ENCODE measurements at regions not wholly inside any gene's neighbourhood (a gene's known extent, or its start where the extent isn't known, plus 50 kb on each side); places are given as distances from the start of the nearest gene placed in this dataset.

DNA sequence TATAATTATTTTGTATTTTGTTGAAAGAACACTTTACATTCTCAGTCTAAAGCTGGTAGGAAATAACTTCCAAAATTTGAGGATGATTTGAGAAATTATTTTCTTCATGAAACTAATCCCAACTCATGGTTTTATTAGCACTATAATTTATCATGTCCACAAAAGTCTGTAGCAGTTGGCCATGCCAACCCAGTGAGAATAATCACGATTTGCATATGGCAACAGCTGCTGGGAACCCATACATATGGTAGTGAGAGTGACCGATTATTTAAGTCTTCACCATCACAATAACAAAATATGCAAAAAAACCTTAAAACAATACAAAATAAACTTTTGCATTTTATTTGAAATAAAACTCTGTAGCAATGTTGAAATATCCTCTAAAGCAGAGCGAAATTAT is 445.9 kb upstream of the ANO3 start:
- DNase-seq (ENCODE audit: low read depth, low spot score) (no peak), FAIRE-seq (no peak)
- Histone ChIP-seq H3K9ac (ENCODE audit: control insufficient read depth, extremely low read depth, insufficient read depth, low read length) (no peak overlapping the region), H3K4me3 (ENCODE audit: control insufficient read depth in 2 of 3, extremely low read depth in 1 of 3, insufficient read depth in 2 of 3, low read depth in 1 of 3, low read length in 3 of 3) (no peak overlapping the region), H3K9me1 (ENCODE audit: control insufficient read depth, extremely low read depth, insufficient read depth, low read length) (no peaks in the 10 kb centered on the region), H3K27ac (ENCODE audit: control insufficient read depth, insufficient read depth, low read length) (no peak overlapping the region), H3K4me2 (ENCODE audit: control insufficient read depth, extremely low read depth, insufficient read depth, low read depth, low read length) (no peak overlapping the region), H3K9me3 (ENCODE audit: control insufficient read depth, low read depth, low read length) (no peaks in the 10 kb centered on the region), H4K20me1 (ENCODE audit: control insufficient read depth, extremely low read depth, insufficient read depth, low read length) (no peaks in the 10 kb centered on the region), H3K4me1 (ENCODE audit: control insufficient read depth, extremely low read depth, insufficient read depth, low read length) (no peaks in the 10 kb centered on the region), H3K36me3 (ENCODE audit: control insufficient read depth in 2 of 2, extremely low read depth in 1 of 2, insufficient read depth in 2 of 2, low read length in 2 of 2) (no peaks in the 10 kb centered on the region), H3K27me3 (ENCODE audit: control insufficient read depth, extremely low read depth, insufficient read depth, low read length) (no peaks in the 10 kb centered on the region), H2AFZ (ENCODE audit: control insufficient read depth, low read length) (no peak overlapping the region), H3K79me2 (ENCODE audit: control insufficient read depth, insufficient read depth, low read length) (no peaks in the 10 kb centered on the region)
- dilution Hi-C loops (cut with MboI; ENCODE audit: extremely low pct_ligation_motif_present, low sequenced_read_pairs), result no loop called here
- TF ChIP-seq EZH2 (IDR thresholded peaks at IDR 0.05; ENCODE audit: low read length), result no peak
- TF ChIP-seq, protein P1, sequence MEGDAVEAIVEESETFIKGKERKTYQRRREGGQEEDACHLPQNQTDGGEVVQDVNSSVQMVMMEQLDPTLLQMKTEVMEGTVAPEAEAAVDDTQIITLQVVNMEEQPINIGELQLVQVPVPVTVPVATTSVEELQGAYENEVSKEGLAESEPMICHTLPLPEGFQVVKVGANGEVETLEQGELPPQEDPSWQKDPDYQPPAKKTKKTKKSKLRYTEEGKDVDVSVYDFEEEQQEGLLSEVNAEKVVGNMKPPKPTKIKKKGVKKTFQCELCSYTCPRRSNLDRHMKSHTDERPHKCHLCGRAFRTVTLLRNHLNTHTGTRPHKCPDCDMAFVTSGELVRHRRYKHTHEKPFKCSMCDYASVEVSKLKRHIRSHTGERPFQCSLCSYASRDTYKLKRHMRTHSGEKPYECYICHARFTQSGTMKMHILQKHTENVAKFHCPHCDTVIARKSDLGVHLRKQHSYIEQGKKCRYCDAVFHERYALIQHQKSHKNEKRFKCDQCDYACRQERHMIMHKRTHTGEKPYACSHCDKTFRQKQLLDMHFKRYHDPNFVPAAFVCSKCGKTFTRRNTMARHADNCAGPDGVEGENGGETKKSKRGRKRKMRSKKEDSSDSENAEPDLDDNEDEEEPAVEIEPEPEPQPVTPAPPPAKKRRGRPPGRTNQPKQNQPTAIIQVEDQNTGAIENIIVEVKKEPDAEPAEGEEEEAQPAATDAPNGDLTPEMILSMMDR (optimal IDR thresholded peaks at IDR 0.05 in 1 of 3, IDR thresholded peaks at IDR 0.05 in 1 of 3, conservative IDR thresholded peaks at IDR 0.05 in 1 of 3; ENCODE audit: extremely low read depth in 1 of 3, insufficient read depth in 2 of 3, low read length in 3 of 3), result no peak

DNA sequence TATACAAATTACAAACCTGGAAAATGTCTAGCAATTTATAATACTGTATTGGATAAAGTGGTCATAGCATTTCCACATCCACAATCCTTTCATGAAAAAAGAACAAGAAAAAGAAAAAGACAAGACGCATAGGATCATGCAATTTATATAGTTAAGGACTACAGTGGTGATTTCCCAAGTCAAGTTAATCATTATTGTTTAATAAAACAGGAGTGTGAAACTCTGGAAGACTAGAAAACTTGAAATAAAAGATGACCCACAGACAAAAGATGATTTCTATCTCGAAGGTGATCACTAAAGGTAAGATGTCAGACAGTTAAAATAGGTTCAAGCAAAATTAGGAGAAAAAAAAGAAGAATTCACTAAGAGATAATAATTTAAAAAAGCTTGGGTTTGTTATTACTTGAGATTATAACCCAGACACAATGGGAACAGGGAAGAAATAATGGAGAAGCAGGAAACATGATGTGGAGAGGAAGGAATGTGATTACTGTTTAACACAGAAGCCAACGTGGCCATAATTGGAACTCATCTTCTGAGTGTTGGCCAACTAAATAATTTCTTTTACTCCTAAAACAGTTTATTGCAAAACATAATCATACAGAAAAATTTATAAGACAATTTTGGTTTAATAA is 441.2 kb upstream of the ANO3 start:
- H3K4me1 ChIP-seq (ENCODE audit: control insufficient read depth, extremely low read depth, insufficient read depth, low read length), result no peaks in the 10 kb centered on the region

More for the DNA sequence above, 441.2 kb upstream of the ANO3 start:
- Histone ChIP-seq H3K9ac (ENCODE audit: control insufficient read depth, extremely low read depth, insufficient read depth, low read length) (no peak overlapping the region), H3K79me2 (ENCODE audit: control insufficient read depth, insufficient read depth, low read length) (no peaks in the 10 kb centered on the region), H3K36me3 (ENCODE audit: control insufficient read depth in 2 of 2, extremely low read depth in 1 of 2, insufficient read depth in 2 of 2, low read length in 2 of 2) (no peaks in the 10 kb centered on the region), H2AFZ (ENCODE audit: control insufficient read depth, low read length) (no peak overlapping the region), H3K9me1 (ENCODE audit: control insufficient read depth, extremely low read depth, insufficient read depth, low read length) (no peaks in the 10 kb centered on the region), H3K4me2 (ENCODE audit: control insufficient read depth, extremely low read depth, insufficient read depth, low read depth, low read length) (no peak overlapping the region), H3K27me3 (ENCODE audit: control insufficient read depth, extremely low read depth, insufficient read depth, low read length) (no peaks in the 10 kb centered on the region), H3K9me3 (ENCODE audit: control insufficient read depth, low read depth, low read length) (no peaks in the 10 kb centered on the region), H4K20me1 (ENCODE audit: control insufficient read depth, extremely low read depth, insufficient read depth, low read length) (no peaks in the 10 kb centered on the region), H3K27ac (ENCODE audit: control insufficient read depth, insufficient read depth, low read length) (no peak overlapping the region), H3K4me3 (ENCODE audit: control insufficient read depth in 2 of 3, extremely low read depth in 1 of 3, insufficient read depth in 2 of 3, low read depth in 1 of 3, low read length in 3 of 3) (no peak overlapping the region)
- FAIRE-seq (no peak), DNase-seq (ENCODE audit: low read depth, low spot score) (no peak)
- TF ChIP-seq, protein P1 (optimal IDR thresholded peaks at IDR 0.05 in 1 of 3, IDR thresholded peaks at IDR 0.05 in 1 of 3, conservative IDR thresholded peaks at IDR 0.05 in 1 of 3; ENCODE audit: extremely low read depth in 1 of 3, insufficient read depth in 2 of 3, low read length in 3 of 3), result no peak
- no peak for TF ChIP-seq EZH2 (IDR thresholded peaks at IDR 0.05; ENCODE audit: low read length)
- dilution Hi-C loops (cut with MboI; ENCODE audit: extremely low pct_ligation_motif_present, low sequenced_read_pairs), result no loop called here

Measured in keratinocyte (primary cell).